Endodermal cell (in vitro differentiated cells): ENCODE measurements at regions not wholly inside any gene's neighbourhood (a gene's known extent, or its start where the extent isn't known, plus 50 kb on each side); places are given as distances from the start of the nearest gene placed in this dataset.

Experiments used
- DNase-seq: peaks from one replicate; pipeline ENCODE4 v3.0.0-alpha.2; 2017
- H3K27ac ChIP-seq: 2 replicates; pipeline ENCODE4 v1.5.1; 2013; ENCODE audit warnings: mild to moderate bottlenecking, low read depth, low read length, moderate library complexity
- H3K27me3 ChIP-seq: 2 replicates; pipeline ENCODE4 v1.6.1; 2013; ENCODE audit warnings: mild to moderate bottlenecking, low read length, moderate library complexity; ENCODE audit not compliant: insufficient read depth, control insufficient read depth, poor library complexity, severe bottlenecking
- H3K36me3 ChIP-seq: 2 replicates; pipeline ENCODE4 v1.7.0; 2013; ENCODE audit warnings: mild to moderate bottlenecking, low read length, moderate library complexity; ENCODE audit not compliant: control insufficient read depth, insufficient read depth
- H3K4me1 ChIP-seq: one replicate; pipeline ENCODE4 v1.7.0; 2013; ENCODE audit warnings: low read length; ENCODE audit not compliant: control insufficient read depth, insufficient read depth
- H3K4me3 ChIP-seq: 2 replicates; pipeline ENCODE4 v1.5.1; 2013; ENCODE audit warnings: mild to moderate bottlenecking, low read length, moderate library complexity
- H3K9ac ChIP-seq: 2 replicates; pipeline ENCODE4 v1.6.1; 2013; ENCODE audit warnings: mild to moderate bottlenecking, low read length, moderate library complexity; ENCODE audit not compliant: poor library complexity, severe bottlenecking; ENCODE audit errors: extremely low read depth
- H3K9me3 ChIP-seq: 2 replicates; pipeline ENCODE4 v1.6.1; 2013; ENCODE audit warnings: mild to moderate bottlenecking, low read length, moderate library complexity; ENCODE audit not compliant: control insufficient read depth
- H3K27ac Mint-ChIP-seq: 2 replicates; pipeline ENCODE4 v1.8.0; 2020; ENCODE audit warnings: mixed read lengths
- H3K27me3 Mint-ChIP-seq: 2 replicates; pipeline ENCODE4 v1.8.0; 2021; ENCODE audit warnings: mild to moderate bottlenecking, mixed read lengths; ENCODE audit not compliant: insufficient read depth
- H3K36me3 Mint-ChIP-seq: 2 replicates; pipeline ENCODE4 v1.8.0; 2020; ENCODE audit warnings: low read depth, mixed read lengths
- H3K4me1 Mint-ChIP-seq: 2 replicates; pipeline ENCODE4 v1.8.0; 2020; ENCODE audit warnings: mixed read lengths
- H3K4me3 Mint-ChIP-seq: 2 replicates; pipeline ENCODE4 v1.8.0; 2020; ENCODE audit warnings: mild to moderate bottlenecking, moderate library complexity, mixed read lengths
- H3K9me3 Mint-ChIP-seq: 2 replicates; pipeline ENCODE4 v1.8.0; 2020; ENCODE audit warnings: mild to moderate bottlenecking, mixed read lengths
- CTCF ChIP-seq: fragments of 200-600 bp; sonication (generic); conservative IDR thresholded peaks from 2 replicates; pipeline ENCODE4 v1.5.0; 2021; ENCODE audit warnings: antibody characterized with exemption, mild to moderate bottlenecking
- WGBS, 2 experiments: methylation state at CpG; one replicate each; pipeline versions ENCODE4 v1.1.5 to v1.1.7; 2013; ENCODE audit warnings: missing lambda C conversion rate in 2 of 2, mixed read lengths in 1 of 2; ENCODE audit not compliant: insufficient coverage in 1 of 2, insufficient read length in 1 of 2; 5-methylcytosine and 5-hydroxymethylcytosine counted together

GRCh38 chr6:96727144-96727543, 110.1 kb downstream of the GPR63 start:
- H3K36me3 ChIP-seq: no peaks in the 10 kb centered on the region
- H3K4me1 ChIP-seq: peaks cover 4% of the 10 kb centered on the region
- Mint-ChIP-seq H3K27me3 (peaks cover 5% of the 10 kb centered on the region), H3K36me3 (no peaks in the 10 kb centered on the region), H3K27ac (no peak overlapping the region), H3K9me3 (no peaks in the 10 kb centered on the region), H3K4me3 (no peak overlapping the region), H3K4me1 (peaks cover 17% of the 10 kb centered on the region)
- peaks cover under 1% of the 10 kb centered on the region for H3K27me3 ChIP-seq
- H3K9me3 ChIP-seq: no peaks in the 10 kb centered on the region
- no peak overlapping the region for H3K27ac ChIP-seq
- no peak for TF ChIP-seq CTCF
- no peak for DNase-seq
- H3K4me3 ChIP-seq: no peak overlapping the region
- no peak overlapping the region for H3K9ac ChIP-seq

- peaks cover 4% of the 10 kb centered on the region for H3K4me1 ChIP-seq
- no peaks in the 10 kb centered on the region for H3K27me3 ChIP-seq
- H3K9ac ChIP-seq: no peak overlapping the region
- 89 to 100% methylated on average over 1 to 2 of the region's 2 CpGs for WGBS, 2 experiments
- H3K27ac ChIP-seq: no peak overlapping the region
- H3K9me3 ChIP-seq: no peaks in the 10 kb centered on the region
- Mint-ChIP-seq H3K36me3 (no peaks in the 10 kb centered on the region), H3K9me3 (no peaks in the 10 kb centered on the region), H3K27ac (no peak overlapping the region), H3K4me1 (peaks cover 17% of the 10 kb centered on the region), H3K27me3 (peaks cover 2% of the 10 kb centered on the region), H3K4me3 (no peak overlapping the region)
- TF ChIP-seq CTCF: no peak
- H3K36me3 ChIP-seq: no peaks in the 10 kb centered on the region
- no peak for DNase-seq
- H3K4me3 ChIP-seq: no peak overlapping the region
Measured at GRCh38 chr6:96725296-96725695, 112.0 kb downstream of the GPR63 start.

- no peaks in the 10 kb centered on the region for H3K9me3 Mint-ChIP-seq
- WGBS, 2 experiments: 89 to 96% methylated on average over 4 of the region's 4 CpGs
Measured at GRCh38 chr6:96724641-96725040, 112.6 kb downstream of the GPR63 start.

More at GRCh38 chr6:96724641-96725040, 112.6 kb downstream of the GPR63 start:
- Histone ChIP-seq H3K4me1 (peaks cover 4% of the 10 kb centered on the region), H3K9ac (no peak overlapping the region), H3K27ac (no peak overlapping the region), H3K4me3 (no peak overlapping the region), H3K36me3 (no peaks in the 10 kb centered on the region), H3K27me3 (no peaks in the 10 kb centered on the region), H3K9me3 (no peaks in the 10 kb centered on the region)
- Mint-ChIP-seq H3K27me3 (no peaks in the 10 kb centered on the region), H3K4me1 (peaks cover 17% of the 10 kb centered on the region), H3K36me3 (no peaks in the 10 kb centered on the region), H3K27ac (no peak overlapping the region), H3K4me3 (no peak overlapping the region)
- no peak for TF ChIP-seq CTCF
- no peak for DNase-seq
